Lung (tissue), 11 donors: ENCODE measurements at regions not wholly inside any gene's neighbourhood (a gene's known extent, or its start where the extent isn't known, plus 50 kb on each side); places are given as distances from the start of the nearest gene placed in this dataset.

Experiments used
- ATAC-seq: fragments of 200-7000 bp; cut with Tn5 transposase; one replicate; pipeline ENCODE4 v1.9.1; 2020; ENCODE audit warnings: moderate number of reproducible peaks; ENCODE audit not compliant: insufficient read depth, low FRiP score
- DNase-seq, 3 donors: peaks; one replicate each; pipeline ENCODE4 v3.0.0-alpha.2; 2013 to 2017
- H3K27ac ChIP-seq, 2 donors: one replicate each; pipeline ENCODE4 v1.5.1; 2013; ENCODE audit warnings: mild to moderate bottlenecking in 2 of 2, moderate library complexity in 2 of 2, control low read depth in 1 of 2, inconsistent platforms in 1 of 2, low read depth in 1 of 2, low read length in 1 of 2
- H3K27me3 ChIP-seq, 3 donors: one replicate each; pipeline ENCODE4 v1.5.1; 2013; ENCODE audit warnings: low read length in 2 of 3; ENCODE audit not compliant: control insufficient read depth in 3 of 3, insufficient read depth in 3 of 3
- H3K36me3 ChIP-seq, 4 donors: one replicate each; pipeline ENCODE4 v1.5.1; 2013; ENCODE audit warnings: low read length in 4 of 4, mild to moderate bottlenecking in 1 of 4, moderate library complexity in 1 of 4; ENCODE audit not compliant: control insufficient read depth in 4 of 4, insufficient read depth in 4 of 4
- H3K4me1 ChIP-seq, 5 donors: one replicate each; pipeline ENCODE4 v1.5.1; 2013; ENCODE audit warnings: low read length in 5 of 5, mild to moderate bottlenecking in 2 of 5, moderate library complexity in 1 of 5; ENCODE audit not compliant: control insufficient read depth in 5 of 5, insufficient read depth in 5 of 5
- H3K4me3 ChIP-seq: one replicate; pipeline ENCODE4 v1.5.1; 2013; ENCODE audit warnings: mild to moderate bottlenecking, control low read depth, moderate library complexity
- H3K9ac ChIP-seq, 2 donors: one replicate each; pipeline ENCODE4 v1.5.1; 2013; ENCODE audit warnings: low read length in 2 of 2, control low read depth in 1 of 2; ENCODE audit not compliant: insufficient read depth in 1 of 2
- H3K9me3 ChIP-seq, 4 donors: one replicate each; pipeline ENCODE4 v1.5.1; 2013; ENCODE audit warnings: low read length in 3 of 4, mild to moderate bottlenecking in 1 of 4, moderate library complexity in 1 of 4; ENCODE audit not compliant: control insufficient read depth in 4 of 4, insufficient read depth in 3 of 4
- WGBS, 2 donors: extraction: QIAGEN DNeasy Blood & Tissue Kit; methylation state at CpG; one replicate each; pipeline ENCODE4 v1.1.7; 2013; 5-methylcytosine and 5-hydroxymethylcytosine counted together
- TF ChIP-seq, protein P1 (sequence below): IDR thresholded peaks from 2 replicates; pipeline ENCODE4 v1.5.1; 2012; ENCODE audit warnings: mild to moderate bottlenecking; ENCODE audit errors: control extremely low read depth, extremely low read depth
- donor health status: control.
- donor health status: control.
- donor health status: Bipolar disorder and iron deficiency.
- donor health status: healthy.
- donor health status: DM: yes; HTN: yes; CAD: no.

DNA sequence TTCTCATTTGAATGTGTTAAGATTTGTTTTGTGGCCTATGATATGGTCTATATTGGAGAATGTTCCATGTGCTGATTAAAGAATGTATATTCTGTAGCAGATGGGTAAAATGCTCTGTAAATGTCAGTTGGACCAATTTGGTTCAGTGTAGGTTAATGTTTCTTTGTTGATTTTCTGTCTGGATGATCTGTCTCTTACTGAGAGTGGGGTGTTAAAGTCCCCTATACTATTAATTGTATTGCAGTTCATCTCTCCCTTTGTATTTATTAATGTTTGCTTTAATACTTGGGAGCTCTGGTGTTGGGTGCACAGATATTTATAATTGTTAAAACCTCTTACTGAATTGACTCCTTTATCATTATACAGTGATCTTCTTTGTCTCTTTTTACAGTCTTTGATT lies 584.5 kb downstream of the NUF2 start:
- H3K27me3 ChIP-seq, result no peaks in the 10 kb centered on the region
- ATAC-seq (no peak), DNase-seq (no peak)
- no peaks in the 10 kb centered on the region for H3K36me3 ChIP-seq
- no peaks in the 10 kb centered on the region for H3K4me1 ChIP-seq
- TF ChIP-seq, protein P1, sequence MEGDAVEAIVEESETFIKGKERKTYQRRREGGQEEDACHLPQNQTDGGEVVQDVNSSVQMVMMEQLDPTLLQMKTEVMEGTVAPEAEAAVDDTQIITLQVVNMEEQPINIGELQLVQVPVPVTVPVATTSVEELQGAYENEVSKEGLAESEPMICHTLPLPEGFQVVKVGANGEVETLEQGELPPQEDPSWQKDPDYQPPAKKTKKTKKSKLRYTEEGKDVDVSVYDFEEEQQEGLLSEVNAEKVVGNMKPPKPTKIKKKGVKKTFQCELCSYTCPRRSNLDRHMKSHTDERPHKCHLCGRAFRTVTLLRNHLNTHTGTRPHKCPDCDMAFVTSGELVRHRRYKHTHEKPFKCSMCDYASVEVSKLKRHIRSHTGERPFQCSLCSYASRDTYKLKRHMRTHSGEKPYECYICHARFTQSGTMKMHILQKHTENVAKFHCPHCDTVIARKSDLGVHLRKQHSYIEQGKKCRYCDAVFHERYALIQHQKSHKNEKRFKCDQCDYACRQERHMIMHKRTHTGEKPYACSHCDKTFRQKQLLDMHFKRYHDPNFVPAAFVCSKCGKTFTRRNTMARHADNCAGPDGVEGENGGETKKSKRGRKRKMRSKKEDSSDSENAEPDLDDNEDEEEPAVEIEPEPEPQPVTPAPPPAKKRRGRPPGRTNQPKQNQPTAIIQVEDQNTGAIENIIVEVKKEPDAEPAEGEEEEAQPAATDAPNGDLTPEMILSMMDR, result no peak
- no peak overlapping the region for H3K4me3 ChIP-seq
- H3K9ac ChIP-seq, result no peak overlapping the region
- no peak overlapping the region for H3K27ac ChIP-seq
- H3K9me3 ChIP-seq, result peaks cover 0 to 10% (median under 1%) of the 10 kb centered on the region in 4 donors

DNA sequence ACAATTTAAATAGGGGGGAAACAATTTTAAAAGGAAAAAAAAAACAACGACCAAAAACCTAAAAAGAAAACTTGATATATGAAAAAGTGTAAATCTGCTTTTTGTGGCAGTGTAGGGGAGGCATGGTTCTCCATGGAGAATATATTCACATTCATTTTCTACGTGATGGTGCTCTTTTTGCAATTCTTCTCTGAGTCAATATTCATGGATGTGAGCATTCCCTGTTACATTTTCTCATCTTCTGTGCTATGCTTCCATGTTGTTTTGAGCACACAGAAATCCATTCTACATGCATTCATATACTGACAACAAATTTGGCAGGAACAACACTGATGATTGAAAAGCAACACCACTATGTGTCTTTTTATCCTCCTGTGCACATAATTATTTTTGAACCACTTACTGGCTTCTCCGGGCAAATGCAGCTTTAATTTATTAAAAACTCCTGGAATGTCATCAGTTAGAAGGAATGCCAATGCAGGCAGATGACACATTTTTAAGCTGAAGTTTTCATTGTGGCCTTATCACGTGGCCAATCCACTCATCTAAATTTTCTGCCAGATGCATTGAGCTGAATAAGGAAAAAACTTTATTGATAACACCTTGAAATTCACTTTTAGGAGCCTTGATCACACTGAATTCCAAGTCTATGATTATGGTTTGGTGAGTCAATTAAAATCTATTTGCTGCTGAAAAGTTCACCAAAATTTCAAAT lies 590.6 kb downstream of the NUF2 start:
- Histone ChIP-seq H3K9ac (no peak overlapping the region), H3K4me3 (no peak overlapping the region), H3K27me3 (no peaks in the 10 kb centered on the region), H3K9me3 (peaks cover 0 to 7% (median 2%) of the 10 kb centered on the region in 4 donors), H3K36me3 (no peaks in the 10 kb centered on the region), H3K4me1 (no peaks in the 10 kb centered on the region), H3K27ac (no peak overlapping the region)
- no peak for DNase-seq
- WGBS, 2 donors, result 72 to 83% methylated on average over 4 of the region's 4 CpGs
- TF ChIP-seq, protein P1, result no peak
- ATAC-seq, result no peak

DNA sequence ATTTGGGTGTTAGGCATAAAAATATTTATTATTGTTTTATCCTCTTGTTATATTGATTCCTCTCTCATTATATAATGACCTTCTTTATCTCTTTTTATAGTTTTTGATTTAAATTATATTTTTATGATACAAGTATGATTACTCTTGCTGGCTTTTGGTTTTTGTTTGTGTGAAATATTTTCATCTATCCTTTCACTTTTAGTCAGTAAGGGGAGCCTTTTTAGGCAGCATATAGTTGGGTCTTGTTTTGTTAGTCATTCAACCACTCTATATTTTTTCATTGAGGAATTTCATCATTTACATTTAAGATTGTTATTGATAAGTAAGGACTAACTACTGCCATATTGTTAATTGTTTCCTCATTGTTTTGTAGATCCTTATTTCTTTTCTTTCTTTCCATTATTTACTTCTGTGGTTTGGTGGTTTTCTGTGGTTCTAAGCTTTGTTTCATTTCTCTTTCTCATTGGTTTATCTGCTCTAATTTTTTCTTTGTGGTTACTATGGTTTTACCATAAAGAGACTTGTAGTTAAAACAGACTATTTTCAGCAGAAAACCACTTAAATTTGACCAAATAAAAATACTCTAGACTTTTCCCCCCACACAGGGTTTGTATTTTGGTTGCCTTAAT lies 593.1 kb downstream of the NUF2 start:
- TF ChIP-seq, protein P1, result no peak
- Histone ChIP-seq H3K27me3 (no peaks in the 10 kb centered on the region), H3K4me1 (no peaks in the 10 kb centered on the region)

More for the DNA sequence above, 593.1 kb downstream of the NUF2 start:
- no peak for DNase-seq
- Histone ChIP-seq H3K36me3 (no peaks in the 10 kb centered on the region), H3K9ac (no peak overlapping the region), H3K27ac (no peak overlapping the region), H3K4me3 (no peak overlapping the region), H3K9me3 (peaks cover 0 to 3% (median 0%) of the 10 kb centered on the region in 4 donors)
- ATAC-seq, result no peak
